B cell (primary cell): ENCODE measurements at regions not wholly inside any gene's neighbourhood (a gene's known extent, or its start where the extent isn't known, plus 50 kb on each side); places are given as distances from the start of the nearest gene placed in this dataset.

Experiments used
- ATAC-seq: fragments of 200-7000 bp; cut with Tn5 transposase; one replicate; pipeline ENCODE4 v1.10.0; 2021; ENCODE audit warnings: low read depth, mild to moderate bottlenecking, moderate number of reproducible peaks, moderate library complexity
- CTCF ChIA-PET: fragments of 350-600 bp; sonication (Branson Sonifier 250); formaldehyde crosslinking; loops from one replicate; lab custom pipeline; 2021; ENCODE audit warnings: antibody characterized with exemption, inconsistent platforms; lab: Charles Lee
- POLR2A ChIA-PET: fragments of 350-600 bp; sonication (Branson Sonifier 250); formaldehyde crosslinking; loops from one replicate; lab custom pipeline; 2021; ENCODE audit warnings: antibody characterized with exemption; lab: Charles Lee
- DNase-seq: peaks from one replicate; pipeline ENCODE4 v3.0.0; 2013
- H2AFZ ChIP-seq: 2 replicates; pipeline ENCODE4 v1.6.1; 2012; ENCODE audit warnings: mild to moderate bottlenecking, low read depth, low read length; ENCODE audit not compliant: insufficient read depth, poor library complexity, severe bottlenecking
- H3K27ac ChIP-seq, 2 donors: 1 replicate in 1 of 2; 2 replicates in 1 of 2; pipeline ENCODE4 v1.5.1; 2012 to 2013; ENCODE audit warnings: low read length in 2 of 2, mild to moderate bottlenecking in 2 of 2, moderate library complexity in 1 of 2
- H3K27me3 ChIP-seq, 4 experiments: fragments of 200-600 bp in 1 of 4; sonication (generic) in 1 of 4; replicated peaks in 1 of 4; 1 replicate in 2 of 4; 2 replicates in 2 of 4; pipeline versions ENCODE4 v1.6.1 to v1.7.0; 2013 to 2016; ENCODE audit warnings: low read length in 3 of 4, mild to moderate bottlenecking in 2 of 4, mixed read lengths in 1 of 4, moderate library complexity in 1 of 4; ENCODE audit not compliant: insufficient read depth in 4 of 4, control insufficient read depth in 3 of 4; ENCODE audit errors: control extremely low read depth in 1 of 4
- H3K36me3 ChIP-seq, 2 experiments: replicated peaks in 1 of 2; 1 replicate in 1 of 2; 2 replicates in 1 of 2; pipeline versions ENCODE4 v1.6.1 to v1.7.1; 2013; ENCODE audit warnings: low read length in 1 of 2; ENCODE audit not compliant: insufficient read depth in 2 of 2, control insufficient read depth in 1 of 2; ENCODE audit errors: control extremely low read depth in 1 of 2, extremely low read depth in 1 of 2
- H3K4me1 ChIP-seq, 2 donors: fragments of 200-600 bp in 1 of 2; sonication (generic) in 1 of 2; 1 replicate in 1 of 2; 2 replicates in 1 of 2; pipeline versions ENCODE4 v1.5.1 to v1.6.1; 2013 to 2017; ENCODE audit warnings: low read length in 2 of 2; ENCODE audit not compliant: control insufficient read depth in 2 of 2, insufficient read depth in 2 of 2
- H3K4me2 ChIP-seq: replicated peaks from 2 replicates; pipeline ENCODE3; 2012; ENCODE audit warnings: mild to moderate bottlenecking, low read depth, low read length; ENCODE audit not compliant: poor library complexity, severe bottlenecking
- H3K4me3 ChIP-seq, 5 experiments: fragments of 200-600 bp in 1 of 5; sonication (generic) in 1 of 5; 1 replicate in 3 of 5; 2 replicates in 2 of 5; pipeline versions ENCODE4 v1.5.1 to v1.7.0; 2011 to 2016; ENCODE audit warnings: low read length in 4 of 5, mild to moderate bottlenecking in 4 of 5, low read depth in 2 of 5, control low read depth in 1 of 5, moderate library complexity in 1 of 5; ENCODE audit not compliant: insufficient read depth in 1 of 5; ENCODE audit errors: control extremely low read depth in 1 of 5, extremely low read depth in 1 of 5
- H3K79me2 ChIP-seq: fragments of 200-600 bp; sonication (generic); one replicate; pipeline ENCODE4 v1.6.0; 2016; ENCODE audit warnings: low read length; ENCODE audit not compliant: control insufficient read depth, insufficient read depth
- H3K9ac ChIP-seq: fragments of 200-600 bp; sonication (generic); 2 replicates; pipeline ENCODE4 v1.6.1; 2017; ENCODE audit warnings: mild to moderate bottlenecking, low read length, moderate library complexity
- H3K9me3 ChIP-seq, 3 donors: one replicate each; pipeline versions ENCODE4 v1.6.1 to v1.7.1; 2013; ENCODE audit warnings: low read length in 2 of 3; ENCODE audit not compliant: control insufficient read depth in 2 of 3, insufficient read depth in 1 of 3; ENCODE audit errors: control extremely low read depth in 1 of 3
- H4K20me1 ChIP-seq: 2 replicates; pipeline ENCODE4 v1.6.0; 2012; ENCODE audit warnings: mild to moderate bottlenecking, low read length; ENCODE audit not compliant: insufficient read depth, control insufficient read depth, poor library complexity, severe bottlenecking
- H3K27ac Mint-ChIP-seq: one replicate; pipeline ENCODE4 v1.8.0; 2021; ENCODE audit warnings: mixed read lengths
- H3K27me3 Mint-ChIP-seq: one replicate; pipeline ENCODE4 v1.8.0; 2021; ENCODE audit warnings: mixed read lengths
- H3K4me1 Mint-ChIP-seq: one replicate; pipeline ENCODE4 v1.8.0; 2021; ENCODE audit warnings: mixed read lengths
- H3K4me3 Mint-ChIP-seq: one replicate; pipeline ENCODE4 v1.8.0; 2021; ENCODE audit warnings: mixed read lengths
- H3K9me3 Mint-ChIP-seq: one replicate; pipeline ENCODE4 v1.8.0; 2022; ENCODE audit warnings: mixed read lengths; ENCODE audit not compliant: insufficient read depth
- EZH2 ChIP-seq: IDR thresholded peaks from 2 replicates; pipeline ENCODE4 v1.6.1; 2012; ENCODE audit warnings: borderline replicate concordance, low read depth, mild to moderate bottlenecking, moderate library complexity, low read length; ENCODE audit not compliant: insufficient read depth, poor library complexity, severe bottlenecking
- WGBS: methylation state at CpG from one replicate; pipeline ENCODE4 v1.1.5; 2013; ENCODE audit warnings: missing lambda C conversion rate; ENCODE audit not compliant: insufficient coverage; 5-methylcytosine and 5-hydroxymethylcytosine counted together
- intact Hi-C: fragments of 100-400 bp; cut with micrococcal nuclease; formaldehyde crosslinking; loops from one replicate; pipeline ENCODE4 v1.10.0; 2022
- TF ChIP-seq, protein P1 (sequence below): fragments of 200-600 bp; IDR thresholded peaks from one replicate; pipeline ENCODE4 v1.8.0; 2022; ENCODE audit warnings: antibody characterized with exemption, mild to moderate bottlenecking

DNA sequence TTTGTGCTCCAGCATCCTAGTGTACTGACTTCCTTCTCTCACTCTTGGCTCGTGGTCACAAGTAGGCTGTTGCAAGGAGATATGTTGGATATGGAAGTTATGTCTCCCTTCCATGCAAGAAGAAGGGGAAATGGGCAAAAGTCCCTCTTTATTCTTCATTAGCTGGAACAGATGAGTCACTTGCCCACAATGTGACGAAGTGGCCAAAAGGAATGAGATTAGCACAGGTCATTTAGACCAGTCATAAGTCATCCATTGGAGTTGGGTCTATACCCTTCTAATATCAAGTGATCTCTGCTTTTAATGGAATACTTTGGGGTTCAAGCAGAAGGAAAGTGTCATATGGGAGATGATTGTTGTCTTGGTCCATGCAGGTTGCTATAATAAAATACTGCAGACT is 91.2 kb upstream of the NGF start:
- Histone ChIP-seq H3K4me3 (no peak overlapping the region), H2AFZ (no peak overlapping the region), H3K4me1 (no peaks in the 10 kb centered on the region), H3K27ac (no peak overlapping the region), H3K9ac (no peak overlapping the region), H4K20me1 (no peaks in the 10 kb centered on the region), H3K36me3 (no peaks in the 10 kb centered on the region), H3K27me3 (peaks cover 0 to 2% (median 0%) of the 10 kb centered on the region in 4 experiments), H3K4me2 (no peak overlapping the region), H3K79me2 (no peaks in the 10 kb centered on the region), H3K9me3 (peaks cover 0 to 4% (median 0%) of the 10 kb centered on the region in 3 donors)
- ChIA-PET POLR2A (no interaction called here), CTCF (no interaction called here)
- Mint-ChIP-seq H3K9me3 (no peaks in the 10 kb centered on the region), H3K4me1 (no peaks in the 10 kb centered on the region), H3K27me3 (no peaks in the 10 kb centered on the region), H3K4me3 (no peak overlapping the region), H3K27ac (no peak overlapping the region)
- intact Hi-C loops: no loop called here
- TF ChIP-seq, protein P1, sequence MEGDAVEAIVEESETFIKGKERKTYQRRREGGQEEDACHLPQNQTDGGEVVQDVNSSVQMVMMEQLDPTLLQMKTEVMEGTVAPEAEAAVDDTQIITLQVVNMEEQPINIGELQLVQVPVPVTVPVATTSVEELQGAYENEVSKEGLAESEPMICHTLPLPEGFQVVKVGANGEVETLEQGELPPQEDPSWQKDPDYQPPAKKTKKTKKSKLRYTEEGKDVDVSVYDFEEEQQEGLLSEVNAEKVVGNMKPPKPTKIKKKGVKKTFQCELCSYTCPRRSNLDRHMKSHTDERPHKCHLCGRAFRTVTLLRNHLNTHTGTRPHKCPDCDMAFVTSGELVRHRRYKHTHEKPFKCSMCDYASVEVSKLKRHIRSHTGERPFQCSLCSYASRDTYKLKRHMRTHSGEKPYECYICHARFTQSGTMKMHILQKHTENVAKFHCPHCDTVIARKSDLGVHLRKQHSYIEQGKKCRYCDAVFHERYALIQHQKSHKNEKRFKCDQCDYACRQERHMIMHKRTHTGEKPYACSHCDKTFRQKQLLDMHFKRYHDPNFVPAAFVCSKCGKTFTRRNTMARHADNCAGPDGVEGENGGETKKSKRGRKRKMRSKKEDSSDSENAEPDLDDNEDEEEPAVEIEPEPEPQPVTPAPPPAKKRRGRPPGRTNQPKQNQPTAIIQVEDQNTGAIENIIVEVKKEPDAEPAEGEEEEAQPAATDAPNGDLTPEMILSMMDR: no peak
- no peak for TF ChIP-seq EZH2
- DNase-seq (no peak), ATAC-seq (no peak)
- WGBS: no CpG with 5 or more reads among the region's 2 CpGs

DNA sequence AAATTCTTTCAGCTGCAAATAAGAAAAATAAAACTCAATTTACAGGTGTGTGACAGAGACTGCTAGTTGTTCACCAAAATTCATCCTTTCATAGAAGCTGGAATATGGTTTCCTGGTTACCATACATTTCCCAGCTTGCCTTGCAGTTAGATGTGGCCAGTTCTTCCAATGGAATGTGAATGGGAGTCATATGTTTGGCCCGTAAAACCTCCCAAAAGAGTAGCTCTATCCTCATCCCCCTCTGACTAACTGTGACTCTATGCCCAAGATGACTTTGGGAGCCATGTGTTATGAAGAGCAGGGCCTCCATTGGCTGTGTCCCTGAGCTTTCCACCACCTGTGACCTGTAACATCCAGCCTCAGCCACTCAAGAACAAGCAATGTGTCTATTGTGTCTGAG is 90.6 kb upstream of the NGF start:
- no peak overlapping the region for H3K4me3 Mint-ChIP-seq
- no peak overlapping the region for H3K27ac ChIP-seq
- POLR2A ChIA-PET: no interaction called here
- no peaks in the 10 kb centered on the region for H3K4me1 Mint-ChIP-seq
- TF ChIP-seq, protein P1: no peak
- no peak for TF ChIP-seq EZH2
- DNase-seq (no peak), ATAC-seq (no peak)
- intact Hi-C loops: no loop called here
- no peaks in the 10 kb centered on the region for H3K9me3 Mint-ChIP-seq
- H2AFZ ChIP-seq: no peak overlapping the region
- H3K27me3 Mint-ChIP-seq: no peaks in the 10 kb centered on the region
- H3K9me3 ChIP-seq: peaks cover 0 to 4% (median 0%) of the 10 kb centered on the region in 3 donors
- H3K79me2 ChIP-seq: no peaks in the 10 kb centered on the region
- WGBS: no CpG with 5 or more reads among the region's 1 CpG
- H3K9ac ChIP-seq: no peak overlapping the region
- no peaks in the 10 kb centered on the region for H3K36me3 ChIP-seq
- H3K4me2 ChIP-seq: no peak overlapping the region
- no peaks in the 10 kb centered on the region for H3K4me1 ChIP-seq
- CTCF ChIA-PET: no interaction called here
- no peak overlapping the region for H3K4me3 ChIP-seq
- peaks cover 0 to 2% (median 0%) of the 10 kb centered on the region in 4 experiments for H3K27me3 ChIP-seq
- no peaks in the 10 kb centered on the region for H4K20me1 ChIP-seq
- H3K27ac Mint-ChIP-seq: no peak overlapping the region
